A549 (cell line): ENCODE measurements at regions not wholly inside any gene's neighbourhood (a gene's known extent, or its start where the extent isn't known, plus 50 kb on each side); places are given as distances from the start of the nearest gene placed in this dataset.

Source experiments
- JUN ChIP-seq, 2 experiments: fragments of >200 bp; sonication (Bioruptor Twin); formaldehyde crosslinking; IDR thresholded peaks; 2 replicates in 1 of 2; 3 replicates in 1 of 2; pipeline ENCODE4 v1.6.1; 2016 to 2017
- JUNB ChIP-seq: fragments of >200 bp; sonication (Bioruptor Twin); formaldehyde crosslinking; IDR thresholded peaks from 2 replicates; pipeline ENCODE4 v1.6.1; 2016
- POLR2A ChIP-seq: IDR thresholded peaks from 2 replicates; pipeline ENCODE4 v1.6.1; 2012; ENCODE audit warnings: mild to moderate bottlenecking, low read length

- TF ChIP-seq JUN (IDR thresholded peaks at IDR 0.05) = no peak
- TF ChIP-seq POLR2A = no peak
- TF ChIP-seq JUNB = no peak
Measured at GRCh38 chr3:65226287-65226686, 538.5 kb upstream of the ADAMTS9 start.
